GM18861 (cell line): ENCODE measurements at regions not wholly inside any gene's neighbourhood (a gene's known extent, or its start where the extent isn't known, plus 50 kb on each side); places are given as distances from the start of the nearest gene placed in this dataset.
"Not testable (repeated sequence)": the region's sequence is repeated elsewhere in the genome, so short reads cannot be mapped to it uniquely, and the experiment has no call there.

Experiments
- ATAC-seq: cut with Tn5 transposase; IDR thresholded peaks from one replicate; pipeline ENCODE4 v1.9.1; 2021; ENCODE audit not compliant: unreplicated experiment

GRCh38 chr12:89230376-89231315 is 121.7 kb downstream of the DUSP6 start:
- no peak for ATAC-seq

DNA sequence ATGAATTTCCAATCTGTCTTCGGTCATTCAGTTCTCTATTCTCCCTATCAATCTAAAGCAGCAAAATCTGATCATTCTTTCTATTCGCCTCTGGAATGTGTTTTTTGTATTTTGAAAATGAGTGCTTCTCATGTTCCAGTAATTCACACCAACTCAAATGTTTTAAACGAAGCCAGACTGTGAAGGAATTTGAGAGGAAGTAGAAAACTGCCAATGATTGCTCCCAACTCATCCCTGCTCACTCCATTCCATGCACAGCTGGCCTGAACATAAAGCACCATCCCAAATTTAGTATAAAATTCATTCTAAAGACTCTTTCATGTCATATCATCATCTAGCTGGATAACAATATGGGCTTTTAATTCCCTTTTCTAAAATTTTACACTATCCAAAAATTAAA is 123.8 kb downstream of the DUSP6 start:
- ATAC-seq: no peak

DNA sequence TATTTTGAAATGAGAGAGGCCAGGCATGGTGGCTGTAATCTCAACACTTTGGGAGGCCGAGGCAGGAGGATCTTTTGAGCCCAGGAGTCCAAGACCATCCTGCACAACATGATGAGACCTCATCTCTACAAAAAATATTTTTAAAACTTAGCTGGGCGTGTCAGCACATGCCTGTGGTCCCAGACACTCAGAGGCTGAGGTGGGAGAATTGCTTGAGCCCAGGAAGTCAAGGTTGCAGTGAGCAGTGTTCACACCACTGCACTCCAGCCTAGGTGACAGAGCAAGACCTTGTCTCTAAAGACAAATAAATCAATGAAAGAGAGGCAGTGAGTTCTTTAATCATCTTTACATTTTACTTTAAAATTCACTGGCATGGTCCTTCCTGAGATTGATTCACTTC is 124.5 kb downstream of the DUSP6 start:
- ATAC-seq: no peak

- no peak for ATAC-seq
Measured at GRCh38 chr12:89225808-89226411, 126.4 kb downstream of the DUSP6 start.

GRCh38 chr12:89225401-89225800 is 126.9 kb downstream of the DUSP6 start:
- no peak for ATAC-seq

DNA sequence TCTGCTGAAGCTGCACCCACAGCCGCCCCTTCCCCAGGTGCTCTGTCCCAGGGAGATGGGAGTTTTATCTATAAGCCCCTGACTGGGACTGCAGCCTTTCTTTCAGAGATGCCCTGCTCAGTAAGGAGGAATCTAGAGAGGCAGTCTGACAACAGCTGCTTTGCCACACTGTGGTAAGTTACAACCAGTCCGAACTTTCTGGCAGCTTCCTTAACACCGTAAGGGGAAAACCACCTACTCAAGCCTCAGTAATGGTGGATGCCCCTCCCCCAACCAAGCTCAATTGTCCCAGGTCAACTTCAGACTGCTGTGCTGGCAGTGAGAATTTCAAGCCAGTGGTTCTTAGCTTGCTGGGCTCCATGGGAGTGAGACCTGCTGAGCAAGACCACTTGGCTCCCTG is 129.7 kb downstream of the DUSP6 start:
- not testable (repeated sequence) for ATAC-seq

- ATAC-seq: no peak
Measured at GRCh38 chr12:89217472-89217871, 134.8 kb downstream of the DUSP6 start.

GRCh38 chr12:89216211-89216952 is 135.9 kb downstream of the DUSP6 start:
- no peak for ATAC-seq

GRCh38 chr12:89215196-89215595 is 137.1 kb downstream of the DUSP6 start:
- no peak for ATAC-seq

GRCh38 chr12:89213747-89214146 is 138.6 kb downstream of the DUSP6 start:
- ATAC-seq: no peak

GRCh38 chr12:89213139-89213538 is 139.2 kb downstream of the DUSP6 start:
- no peak for ATAC-seq

DNA sequence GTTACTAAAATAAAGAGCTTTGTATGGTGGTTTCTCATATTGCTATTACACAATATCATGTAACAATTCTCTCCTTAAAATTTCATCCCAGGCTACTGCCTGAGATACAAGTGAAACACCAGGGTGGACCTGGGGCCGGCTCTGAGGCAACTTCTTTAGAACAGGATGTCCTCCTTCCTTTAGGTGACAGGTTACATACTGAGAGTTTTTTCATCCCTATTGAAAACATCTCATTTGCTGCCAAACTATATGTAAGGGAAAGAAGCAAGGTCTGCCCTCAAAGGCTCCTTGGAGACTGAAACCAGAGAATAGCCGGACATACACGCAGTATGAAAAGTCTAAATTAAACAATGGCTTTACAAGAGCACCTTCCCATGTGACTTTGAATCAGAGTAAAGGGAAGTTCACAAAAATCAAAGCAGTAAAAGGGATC is 139.9 kb downstream of the DUSP6 start:
- no peak for ATAC-seq

DNA sequence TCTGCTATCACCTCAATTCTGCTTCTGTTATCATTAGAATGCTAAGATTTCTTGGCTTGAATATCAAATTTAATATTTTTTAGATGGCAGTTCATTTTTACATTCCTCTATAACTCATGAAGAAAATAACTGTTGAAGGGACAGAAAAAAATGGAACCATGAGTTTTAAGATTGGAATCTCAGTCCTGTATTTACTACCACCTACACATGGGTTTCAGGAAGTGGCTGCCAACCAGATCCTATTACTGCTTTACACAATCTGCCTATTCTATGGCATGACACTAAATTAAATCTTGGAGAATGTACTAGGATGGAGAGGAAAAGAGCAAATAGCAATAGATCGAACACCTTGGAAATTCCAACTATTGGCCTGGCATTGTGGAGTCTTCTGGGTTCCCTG is 140.8 kb downstream of the DUSP6 start:
- no peak for ATAC-seq

- no peak for ATAC-seq
Measured at GRCh38 chr12:89210277-89210676, 142.0 kb downstream of the DUSP6 start.

GRCh38 chr12:89208661-89209096 is 143.6 kb downstream of the DUSP6 start:
- ATAC-seq: no peak

DNA sequence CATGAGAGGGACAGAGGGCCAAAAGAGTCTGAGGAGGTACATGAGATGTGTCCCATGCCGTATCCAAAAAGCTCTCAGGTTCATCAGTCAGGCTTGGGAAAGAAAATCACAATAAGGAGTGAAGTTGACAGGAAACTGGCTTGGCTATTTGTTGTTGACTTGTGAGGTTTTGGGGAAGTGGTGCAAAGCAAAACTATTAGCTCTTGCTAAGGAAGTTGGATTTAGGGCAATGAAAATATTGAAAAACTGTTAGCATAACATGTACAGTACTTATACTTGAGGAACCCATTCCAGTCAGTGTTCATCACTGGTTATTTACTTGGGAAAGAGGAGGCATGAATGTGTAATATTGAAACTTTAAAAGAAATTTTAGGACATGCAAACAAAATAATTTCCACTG is 145.9 kb downstream of the DUSP6 start:
- ATAC-seq: no peak

DNA sequence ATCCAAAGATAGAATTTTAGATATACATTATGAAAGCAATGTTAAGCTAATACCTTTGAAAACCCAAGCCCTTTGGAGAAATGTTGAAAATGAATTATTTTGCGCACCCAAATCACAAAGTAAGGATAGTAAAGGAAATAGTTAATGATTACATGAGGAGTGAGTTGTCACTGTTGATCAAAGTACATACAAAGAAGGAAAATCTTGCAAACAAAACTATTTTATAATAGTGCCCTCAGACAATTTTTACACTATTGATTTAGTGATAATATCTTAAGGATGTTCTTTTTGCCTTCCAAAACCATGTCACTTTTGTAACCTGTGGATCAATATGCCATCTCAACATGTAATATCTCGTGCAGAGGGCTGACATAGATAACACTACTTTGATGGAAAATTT is 146.8 kb downstream of the DUSP6 start:
- no peak for ATAC-seq

- ATAC-seq: no peak
Measured at GRCh38 chr12:89203144-89203543, 149.2 kb downstream of the DUSP6 start.

- ATAC-seq: no peak
Measured at GRCh38 chr12:89200217-89200616, 152.1 kb downstream of the DUSP6 start.

- no peak for ATAC-seq
Measured at GRCh38 chr12:89195470-89195869, 156.8 kb downstream of the DUSP6 start.

- no peak for ATAC-seq
Measured at GRCh38 chr12:89194683-89195082, 157.6 kb downstream of the DUSP6 start.

DNA sequence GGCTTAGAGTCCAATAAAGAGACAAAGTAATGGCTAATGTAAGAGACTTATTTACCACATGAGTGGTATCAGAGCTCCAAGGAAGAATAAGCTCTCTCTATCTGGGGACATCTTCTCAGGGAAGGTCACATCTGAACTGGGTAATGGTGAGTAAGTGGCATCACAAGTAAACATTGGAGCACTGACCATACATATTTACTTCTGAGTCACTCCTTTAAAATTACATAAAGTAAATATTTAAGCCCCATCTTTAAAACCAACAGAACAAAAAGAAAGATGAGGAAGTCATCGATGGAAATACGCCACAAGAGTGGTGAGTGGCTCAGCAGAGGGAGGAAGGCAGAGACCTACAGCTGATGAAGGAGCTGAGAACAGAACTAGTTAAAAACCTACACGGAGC is 159.9 kb downstream of the DUSP6 start:
- no peak for ATAC-seq
